SK-N-SH treated with all-trans-retinoic acid at 6 μM for 48 hours (cell line): ENCODE measurements at regions not wholly inside any gene's neighbourhood (a gene's known extent, or its start where the extent isn't known, plus 50 kb on each side); places are given as distances from the start of the nearest gene placed in this dataset.

ENCODE experiments used
- GLIS3 ChIP-seq: fragments of 250-450 bp; sonication (Bioruptor Pico); IDR thresholded peaks from 2 replicates; pipeline ENCODE4 v1.5.0; 2020; ENCODE audit warnings: mild to moderate bottlenecking, moderate library complexity
- ISL1 ChIP-seq: fragments of 250-450 bp; sonication (Bioruptor Pico); IDR thresholded peaks from 2 replicates; pipeline ENCODE4 v2.1.2; 2022; ENCODE audit warnings: mild to moderate bottlenecking, moderate library complexity
- RARB ChIP-seq: fragments of 250-450 bp; sonication (Bioruptor Pico); IDR thresholded peaks from 2 replicates; pipeline ENCODE4 v1.8.0; 2021; ENCODE audit warnings: mild to moderate bottlenecking, moderate library complexity
- TOX ChIP-seq: fragments of 250-450 bp; sonication (Bioruptor Pico); IDR thresholded peaks from 2 replicates; pipeline ENCODE4 v1.8.0; 2021; ENCODE audit warnings: mild to moderate bottlenecking, moderate library complexity, borderline replicate concordance
- ZC3H10 ChIP-seq: fragments of 250-450 bp; sonication (Bioruptor Pico); IDR thresholded peaks from 2 replicates; pipeline ENCODE4 v1.5.1; 2021; ENCODE audit warnings: mild to moderate bottlenecking, moderate library complexity
- ZFP30 ChIP-seq: fragments of 450-650 bp; formaldehyde crosslinking; IDR thresholded peaks from 2 replicates; pipeline ENCODE4 v1.5.0; 2022; ENCODE audit warnings: mild to moderate bottlenecking, moderate library complexity
- TF ChIP-seq, protein P1 (sequence below): fragments of 250-450 bp; sonication (Bioruptor Pico); IDR thresholded peaks from 2 replicates; pipeline ENCODE4 v1.8.0; 2020; ENCODE audit warnings: mild to moderate bottlenecking, moderate library complexity, borderline replicate concordance

DNA sequence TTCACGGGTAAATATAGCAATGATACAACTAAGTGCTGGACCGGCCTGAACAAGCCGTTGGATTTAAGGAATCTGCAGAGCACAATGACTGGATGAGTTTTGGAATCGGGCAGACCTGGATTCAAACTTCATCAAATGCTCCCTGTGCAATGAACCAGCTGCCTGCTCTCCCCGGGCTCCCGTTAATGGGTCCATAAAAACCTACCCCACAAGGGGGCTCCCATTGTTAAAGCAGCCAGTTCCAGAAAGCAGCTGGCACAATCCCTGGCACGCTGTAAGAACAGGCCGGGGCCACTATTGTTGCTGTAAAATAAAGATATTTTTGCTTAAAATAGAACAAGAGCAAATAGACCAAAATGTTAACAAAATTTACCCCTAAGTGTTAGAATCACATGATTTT, 131.9 kb downstream of the C16orf95 start:
- TF ChIP-seq, protein P1, sequence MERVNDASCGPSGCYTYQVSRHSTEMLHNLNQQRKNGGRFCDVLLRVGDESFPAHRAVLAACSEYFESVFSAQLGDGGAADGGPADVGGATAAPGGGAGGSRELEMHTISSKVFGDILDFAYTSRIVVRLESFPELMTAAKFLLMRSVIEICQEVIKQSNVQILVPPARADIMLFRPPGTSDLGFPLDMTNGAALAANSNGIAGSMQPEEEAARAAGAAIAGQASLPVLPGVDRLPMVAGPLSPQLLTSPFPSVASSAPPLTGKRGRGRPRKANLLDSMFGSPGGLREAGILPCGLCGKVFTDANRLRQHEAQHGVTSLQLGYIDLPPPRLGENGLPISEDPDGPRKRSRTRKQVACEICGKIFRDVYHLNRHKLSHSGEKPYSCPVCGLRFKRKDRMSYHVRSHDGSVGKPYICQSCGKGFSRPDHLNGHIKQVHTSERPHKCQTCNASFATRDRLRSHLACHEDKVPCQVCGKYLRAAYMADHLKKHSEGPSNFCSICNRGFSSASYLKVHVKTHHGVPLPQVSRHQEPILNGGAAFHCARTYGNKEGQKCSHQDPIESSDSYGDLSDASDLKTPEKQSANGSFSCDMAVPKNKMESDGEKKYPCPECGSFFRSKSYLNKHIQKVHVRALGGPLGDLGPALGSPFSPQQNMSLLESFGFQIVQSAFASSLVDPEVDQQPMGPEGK (CRISPR knock-in tag) = no peak
- no peak for TF ChIP-seq ZFP30 (CRISPR knock-in tag)
- no peak for TF ChIP-seq GLIS3
- no peak for TF ChIP-seq ISL1 (CRISPR knock-in tag)
- TF ChIP-seq ZC3H10 (CRISPR knock-in tag) = no peak
- TF ChIP-seq RARB = no peak
- no peak for TF ChIP-seq TOX (CRISPR knock-in tag)
